Activated T-cell treated with anti-CD3 and anti-CD28 coated beads, Interleukin-2, amount 50 U/mL, for 1 hour (primary cell): ENCODE measurements at regions not wholly inside any gene's neighbourhood (a gene's known extent, or its start where the extent isn't known, plus 50 kb on each side); places are given as distances from the start of the nearest gene placed in this dataset.

Experiments used
- DNase-seq: peaks from one replicate; pipeline ENCODE4 v3.0.0-alpha.2; 2020

DNA sequence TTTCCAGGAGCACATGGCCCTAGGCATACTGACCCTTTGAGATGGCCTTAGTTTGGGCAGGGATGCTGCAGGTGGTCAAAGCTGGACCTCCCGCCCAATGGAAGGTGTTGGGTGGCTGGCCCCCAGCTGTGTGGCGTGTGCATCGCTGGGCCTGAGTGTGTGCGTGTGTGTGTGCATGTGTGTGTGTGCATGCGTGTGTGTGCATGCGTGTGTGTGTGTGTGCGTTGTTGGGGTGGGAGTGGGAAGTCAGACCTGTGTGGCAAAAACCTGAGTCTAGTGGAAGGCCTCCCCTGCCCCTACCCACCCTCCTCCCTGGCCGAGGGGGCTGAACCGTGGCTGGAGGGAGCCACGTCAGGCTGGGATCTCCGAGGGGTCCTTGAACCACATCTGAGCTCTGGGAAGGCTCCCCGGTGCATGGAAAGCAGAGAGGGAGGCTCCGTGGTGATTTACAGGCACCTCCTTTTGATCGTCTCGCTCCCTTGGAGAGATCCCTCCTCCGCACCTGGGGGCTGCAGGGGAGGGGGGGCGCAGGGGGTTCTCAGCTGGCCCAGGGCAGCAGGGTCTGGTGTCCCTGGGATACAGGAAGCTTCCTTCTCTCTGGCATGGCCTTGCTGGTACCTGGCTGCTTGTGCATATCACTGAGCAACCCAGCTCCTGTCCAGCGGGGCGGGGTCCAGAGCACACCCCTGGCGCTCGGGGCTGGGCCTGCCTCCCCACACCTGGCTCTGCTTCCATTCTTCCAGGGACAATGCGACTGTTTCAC, 124.7 kb upstream of the WNT4 start:
- no peak for DNase-seq

DNA sequence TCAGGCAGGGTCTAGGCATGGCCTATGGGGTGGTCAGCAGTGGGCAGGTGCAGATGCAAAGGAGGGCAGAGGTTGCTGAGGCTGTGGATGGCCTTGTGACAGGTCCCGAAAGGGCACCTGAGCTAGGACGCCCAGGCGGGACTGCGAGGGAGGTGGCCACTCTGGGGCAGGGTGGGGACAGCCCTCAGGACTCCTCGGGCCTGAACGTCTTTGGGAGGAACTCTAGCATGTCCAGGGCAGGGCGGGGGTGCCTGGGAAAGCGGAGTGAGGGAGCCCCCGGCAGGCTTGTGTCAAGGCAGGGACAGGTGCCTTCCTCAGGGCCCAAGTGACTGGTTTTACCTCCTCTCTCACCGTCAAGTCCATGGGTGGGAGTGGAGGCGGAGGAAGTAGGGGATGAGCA, 125.4 kb upstream of the WNT4 start:
- DNase-seq: no peak

DNA sequence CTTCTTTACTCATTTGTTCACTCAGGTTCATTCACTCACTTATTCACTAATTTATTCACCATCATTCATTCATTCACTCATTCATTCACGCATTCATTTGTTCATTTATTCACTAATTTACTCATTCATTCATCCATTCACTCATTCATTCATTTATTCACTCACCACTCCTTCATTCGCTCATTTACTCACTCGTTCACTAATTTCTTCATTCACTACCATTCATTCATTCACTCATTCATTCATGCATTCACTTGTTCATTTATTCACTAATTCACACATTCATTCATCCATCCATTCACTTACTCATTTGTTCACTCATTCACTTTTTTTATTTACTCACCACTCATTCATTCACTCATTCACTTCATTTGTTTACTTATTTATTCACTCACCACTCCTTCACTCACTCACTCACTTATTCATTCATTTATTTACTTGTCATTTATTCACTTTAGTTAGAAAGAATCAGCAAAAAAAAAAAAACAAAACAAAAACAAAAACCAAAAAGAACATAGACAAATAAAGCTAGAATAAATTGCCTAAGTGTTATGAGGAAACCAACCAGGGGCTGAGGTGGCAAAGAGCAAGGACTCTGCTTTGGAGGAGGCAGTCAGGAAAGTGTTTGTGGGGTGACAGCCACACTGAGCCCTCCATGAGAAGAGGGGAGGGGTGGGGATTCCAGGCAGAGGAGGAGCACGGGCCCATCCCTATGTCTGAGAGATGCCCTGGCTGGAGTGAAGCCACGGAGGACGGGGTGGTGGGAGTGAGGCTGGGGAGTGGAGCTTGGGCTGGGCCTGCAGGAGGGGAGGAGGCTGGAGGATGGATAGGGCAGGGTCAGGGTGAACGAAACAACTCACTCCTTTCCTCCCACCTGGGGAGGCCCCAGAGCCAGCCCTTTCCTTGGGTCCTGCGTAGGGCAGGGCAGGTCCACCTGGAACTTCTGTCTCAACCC, 129.2 kb upstream of the WNT4 start:
- DNase-seq: no peak

DNA sequence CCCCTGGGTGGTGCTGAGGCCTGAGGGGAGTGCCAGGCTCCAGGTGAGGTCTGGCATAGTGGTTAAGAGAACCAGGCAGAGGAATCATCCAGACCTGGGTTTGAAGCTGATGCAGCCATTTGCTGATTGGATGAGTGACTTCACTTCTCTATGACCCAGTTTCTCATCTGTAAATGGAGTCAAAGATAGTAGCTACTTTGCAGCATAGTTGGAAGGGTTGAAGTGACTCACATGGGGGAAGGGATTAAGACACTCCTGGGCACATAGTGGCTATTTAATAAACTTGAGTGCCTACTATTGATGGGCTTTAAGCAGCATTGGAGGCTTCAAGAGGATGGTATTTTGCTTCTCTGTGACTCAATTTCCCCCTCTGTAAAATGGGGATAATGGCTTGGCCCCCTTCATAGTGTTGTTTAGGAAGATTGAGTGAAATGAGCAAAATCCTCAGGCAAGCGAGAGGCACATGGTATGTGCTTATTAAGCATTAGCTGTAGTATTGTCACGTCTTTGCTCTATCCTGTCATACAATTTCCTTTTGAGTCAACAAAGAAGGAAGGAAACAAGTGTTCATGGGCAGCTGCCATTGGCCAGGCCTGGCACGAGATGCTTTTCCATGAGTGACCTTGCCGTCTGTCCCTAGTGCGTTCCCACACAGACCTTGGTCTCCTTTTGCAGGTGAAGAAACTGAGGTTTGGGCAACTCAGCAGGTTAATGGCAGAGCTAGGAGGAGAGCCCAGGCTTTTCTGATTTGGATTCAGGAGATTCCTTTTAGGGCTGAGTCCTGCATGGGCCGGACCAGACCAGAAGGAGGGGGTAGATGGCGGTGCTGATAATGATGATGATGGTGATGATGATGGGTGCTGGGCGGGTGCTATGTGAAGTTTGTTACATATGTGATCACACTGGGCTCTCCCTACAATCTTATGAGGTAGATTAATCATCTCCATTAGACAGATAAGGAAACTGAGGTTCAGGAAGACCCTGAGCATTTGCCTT, 131.1 kb upstream of the WNT4 start:
- DNase-seq: no peak

DNA sequence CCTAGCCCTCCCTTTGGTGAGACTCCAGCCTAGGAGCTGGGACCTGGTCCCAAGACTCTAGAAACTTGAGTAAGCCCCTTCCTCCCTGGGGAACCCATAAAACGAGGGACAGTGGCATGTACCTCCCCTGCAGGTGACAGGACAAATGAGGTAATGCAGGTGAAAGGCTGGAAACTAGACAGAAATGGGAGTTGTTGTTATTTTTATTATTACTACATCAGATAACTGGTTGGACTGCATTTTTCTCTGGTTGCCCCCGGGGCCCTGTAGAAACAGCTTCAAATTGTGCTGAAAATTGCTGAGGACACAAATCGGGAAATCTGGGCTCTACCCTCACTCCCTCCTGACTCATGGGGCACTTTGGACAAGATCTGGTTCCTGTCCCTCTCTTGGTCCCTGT, 132.3 kb upstream of the WNT4 start:
- no peak for DNase-seq

DNA sequence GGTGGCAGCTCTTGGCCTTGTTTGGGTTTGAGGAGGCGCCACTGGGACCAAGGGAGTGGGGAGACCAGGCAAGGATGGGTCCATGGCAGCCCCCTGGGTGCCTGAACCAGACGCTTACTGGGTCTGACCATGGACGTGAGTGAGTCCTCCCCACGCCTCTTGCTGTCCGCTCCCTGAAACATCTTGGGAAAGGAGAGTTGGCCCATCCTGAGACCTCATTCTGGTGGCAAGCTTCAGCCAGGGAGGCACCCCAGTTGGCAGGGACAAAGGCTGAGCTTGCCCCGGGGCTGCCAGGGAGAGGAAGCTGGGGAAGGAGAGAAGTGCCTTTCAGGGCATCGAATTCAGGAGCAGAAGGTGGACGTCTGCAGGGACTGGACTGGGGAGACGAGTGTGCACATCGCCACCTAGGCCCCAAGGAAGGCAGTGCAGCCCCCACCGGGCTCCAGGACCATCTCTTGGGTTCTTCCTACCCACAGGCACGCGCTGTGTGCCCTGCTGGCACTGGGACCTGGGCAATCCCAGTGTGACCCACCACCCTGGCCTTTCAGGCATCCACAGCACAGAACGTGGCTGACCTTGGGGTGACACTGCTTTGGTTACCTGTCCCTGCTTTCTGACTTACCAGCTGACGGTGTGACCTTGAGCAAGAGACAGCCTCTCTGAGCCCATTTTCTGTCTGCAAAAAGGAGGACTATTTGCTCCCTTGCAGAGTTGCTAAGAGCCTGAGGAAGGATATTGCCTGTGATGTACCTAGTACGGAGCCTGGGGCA, 132.9 kb upstream of the WNT4 start:
- DNase-seq: peak; percentile 45

DNA sequence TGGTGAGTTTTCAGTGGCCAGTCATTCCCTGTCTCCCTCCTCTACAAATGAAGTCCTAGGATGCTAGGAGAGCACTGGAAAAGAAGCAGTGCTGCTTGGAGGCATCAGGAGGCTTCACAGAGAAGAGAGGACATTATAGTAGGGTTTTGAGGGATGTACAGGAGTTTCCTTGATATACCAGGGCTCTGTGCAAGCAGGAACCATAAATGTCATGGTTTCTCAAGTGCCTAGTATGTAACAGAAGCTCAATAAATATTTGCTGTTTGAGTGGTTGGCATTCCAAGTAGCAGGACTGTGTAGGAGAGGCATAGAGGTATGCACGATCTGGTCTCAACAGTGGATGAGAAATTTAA, 133.5 kb upstream of the WNT4 start:
- DNase-seq: no peak

DNA sequence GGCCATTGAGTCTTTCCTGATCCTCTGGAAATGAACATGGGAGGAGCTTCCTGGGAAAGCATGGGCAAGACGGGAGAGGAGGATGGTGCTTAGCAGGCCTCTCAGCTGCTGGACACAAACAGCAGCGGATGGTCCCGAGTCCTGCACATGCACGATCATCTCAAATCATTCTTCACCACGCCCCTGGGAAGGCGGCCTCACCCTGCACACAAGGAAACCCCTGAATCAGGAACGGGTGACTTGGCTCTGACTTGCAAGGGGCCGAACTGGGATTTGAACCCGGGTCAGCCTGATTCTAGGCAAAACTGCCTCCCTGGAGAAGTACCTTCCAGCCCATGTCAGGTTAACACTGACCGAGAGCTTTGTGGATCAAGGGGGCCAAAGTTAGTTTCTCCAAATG, 134.8 kb upstream of the WNT4 start:
- no peak for DNase-seq

DNA sequence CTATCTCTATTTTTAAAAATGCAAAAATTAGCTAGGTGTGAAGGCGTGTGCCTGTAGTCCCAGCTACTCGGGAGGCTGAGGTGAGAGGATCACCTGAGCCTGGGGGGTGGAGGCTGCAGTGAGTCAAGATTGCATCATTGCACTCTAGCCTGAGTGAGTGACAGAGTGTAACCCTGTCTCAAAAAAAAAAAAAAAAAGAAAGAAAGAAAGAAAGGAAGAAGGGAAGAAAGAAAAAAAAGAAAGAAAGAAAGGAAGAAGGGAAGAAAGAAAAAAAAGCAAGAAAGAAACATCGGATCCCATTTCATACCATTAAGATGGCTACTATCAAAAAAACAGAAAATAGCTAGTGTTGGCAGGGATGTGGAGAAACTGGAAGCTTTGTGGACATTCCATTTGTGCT, 136.8 kb upstream of the WNT4 start:
- DNase-seq: no peak

DNA sequence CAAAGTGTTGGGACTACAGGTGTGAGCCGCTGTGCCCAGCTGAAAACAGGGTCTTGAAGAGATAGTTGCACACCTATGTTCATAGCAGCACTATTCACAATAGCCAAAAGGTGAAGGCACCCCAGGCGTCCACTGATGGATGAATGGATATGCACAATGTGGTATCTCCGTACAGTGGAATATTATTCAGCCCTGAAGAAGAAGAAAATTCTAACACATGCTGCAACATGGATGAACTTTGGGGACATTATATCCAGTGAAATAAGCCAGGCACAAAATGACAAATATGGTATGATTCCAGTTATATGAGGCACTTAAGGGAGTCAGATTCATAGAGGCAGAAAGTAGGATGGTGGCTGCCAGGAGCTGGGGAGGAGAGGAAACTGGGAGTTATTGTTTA, 137.6 kb upstream of the WNT4 start:
- no peak for DNase-seq

DNA sequence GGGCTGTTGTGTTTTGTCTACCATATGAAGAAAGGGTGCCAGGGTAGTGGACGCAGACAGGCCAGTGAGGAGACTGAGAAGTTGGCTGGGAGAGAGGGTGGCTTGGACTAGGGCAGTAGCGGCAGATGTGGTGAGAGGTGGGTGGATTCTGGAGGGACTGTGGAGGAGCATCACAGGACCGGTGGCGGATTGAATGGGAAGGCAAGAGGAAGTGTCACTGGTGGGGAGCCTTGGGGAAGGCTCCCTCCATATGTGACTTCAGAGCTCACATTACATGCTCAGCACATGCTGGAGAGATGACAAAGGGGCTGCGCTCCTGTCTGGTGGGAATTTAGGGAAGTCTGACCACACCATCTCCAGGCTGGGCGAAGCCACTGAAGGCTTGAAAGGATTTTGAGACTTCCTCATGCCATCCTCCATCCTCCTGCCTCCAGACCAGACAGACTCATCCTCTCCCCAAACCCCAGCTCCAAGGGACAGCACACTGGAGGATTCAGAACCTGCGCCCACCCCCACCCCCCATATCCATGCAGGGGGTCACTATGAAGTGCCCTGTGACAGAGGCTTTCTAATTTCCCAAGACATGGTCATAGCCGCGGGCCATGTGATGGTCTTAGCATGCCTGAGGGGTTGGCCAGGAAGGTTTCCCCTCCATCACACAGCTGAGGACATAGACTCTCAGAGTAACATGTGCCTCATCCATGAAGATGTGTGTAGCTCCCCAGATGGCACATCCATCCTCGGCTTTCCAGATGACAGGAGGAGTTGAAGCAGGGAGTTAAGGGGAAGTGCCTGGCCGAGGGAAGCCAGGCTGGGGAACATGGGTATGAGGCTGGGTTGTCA, 138.8 kb upstream of the WNT4 start:
- no peak for DNase-seq

DNA sequence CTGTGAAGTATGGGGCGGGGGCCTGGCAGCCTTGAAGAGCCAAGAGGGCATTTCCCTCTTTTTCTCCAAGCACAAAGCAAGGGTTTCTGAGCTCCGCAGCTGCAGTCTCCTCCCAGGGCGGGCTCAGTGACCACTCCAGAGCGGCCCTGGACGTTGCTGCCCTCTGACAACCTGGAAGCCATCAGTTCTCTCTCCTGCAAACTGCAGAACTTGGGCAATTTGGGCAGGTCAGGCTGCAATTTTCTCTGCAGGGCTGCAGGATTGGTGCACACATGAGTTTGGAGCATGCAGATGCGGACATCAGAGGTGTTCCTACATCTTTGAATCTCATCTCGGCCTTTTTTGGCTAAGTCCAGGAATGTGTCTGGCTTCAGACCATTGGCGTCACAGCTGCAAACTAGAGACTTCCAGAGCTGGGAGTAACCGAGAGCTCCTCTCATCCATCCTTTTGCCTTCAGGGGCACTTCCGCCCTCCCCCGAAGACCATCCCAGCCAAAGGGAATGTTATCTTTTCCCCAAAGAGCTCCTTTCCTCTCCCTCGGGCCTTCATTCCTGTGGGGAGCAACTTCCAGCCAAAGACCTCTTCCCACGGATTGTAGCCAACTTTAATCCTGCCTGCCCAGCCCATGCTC, 139.6 kb upstream of the WNT4 start:
- DNase-seq: no peak

DNA sequence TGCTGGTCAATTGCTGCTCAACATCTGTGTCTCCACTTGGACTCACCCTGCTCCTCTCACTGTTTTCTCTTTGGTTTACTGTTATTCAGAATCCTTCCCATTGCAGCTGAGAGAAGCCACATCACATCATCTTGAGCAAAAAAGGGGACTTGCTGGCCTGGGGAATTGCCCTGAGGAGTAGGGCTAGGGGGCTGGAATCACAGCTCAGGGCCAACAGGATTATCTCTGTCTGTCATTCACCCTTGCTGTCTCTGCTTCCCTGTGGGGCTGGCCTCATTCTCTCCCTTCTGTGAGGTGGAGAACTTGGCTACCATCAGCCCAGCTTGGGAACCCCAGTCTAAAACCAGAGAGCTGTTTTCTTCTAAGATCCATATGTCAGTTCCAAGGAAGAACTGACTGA, 140.7 kb upstream of the WNT4 start:
- no peak for DNase-seq

DNA sequence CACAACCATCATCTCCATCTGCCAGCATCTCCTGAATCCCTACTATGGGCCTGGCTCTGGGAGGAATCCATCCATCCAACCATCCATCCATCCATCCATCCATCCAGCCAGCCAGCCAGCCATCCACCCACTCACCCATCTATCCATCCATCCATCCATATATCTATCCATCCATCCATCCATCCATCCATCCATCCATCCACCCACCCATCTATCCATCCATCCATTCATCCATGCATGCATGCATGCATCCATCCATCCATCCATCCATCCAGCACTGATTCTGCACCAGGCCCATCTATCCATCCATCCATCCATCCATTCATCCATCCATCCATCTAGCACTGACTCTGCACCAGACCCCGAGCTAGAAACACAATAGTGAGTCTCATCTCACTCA, 141.3 kb upstream of the WNT4 start:
- no peak for DNase-seq

DNA sequence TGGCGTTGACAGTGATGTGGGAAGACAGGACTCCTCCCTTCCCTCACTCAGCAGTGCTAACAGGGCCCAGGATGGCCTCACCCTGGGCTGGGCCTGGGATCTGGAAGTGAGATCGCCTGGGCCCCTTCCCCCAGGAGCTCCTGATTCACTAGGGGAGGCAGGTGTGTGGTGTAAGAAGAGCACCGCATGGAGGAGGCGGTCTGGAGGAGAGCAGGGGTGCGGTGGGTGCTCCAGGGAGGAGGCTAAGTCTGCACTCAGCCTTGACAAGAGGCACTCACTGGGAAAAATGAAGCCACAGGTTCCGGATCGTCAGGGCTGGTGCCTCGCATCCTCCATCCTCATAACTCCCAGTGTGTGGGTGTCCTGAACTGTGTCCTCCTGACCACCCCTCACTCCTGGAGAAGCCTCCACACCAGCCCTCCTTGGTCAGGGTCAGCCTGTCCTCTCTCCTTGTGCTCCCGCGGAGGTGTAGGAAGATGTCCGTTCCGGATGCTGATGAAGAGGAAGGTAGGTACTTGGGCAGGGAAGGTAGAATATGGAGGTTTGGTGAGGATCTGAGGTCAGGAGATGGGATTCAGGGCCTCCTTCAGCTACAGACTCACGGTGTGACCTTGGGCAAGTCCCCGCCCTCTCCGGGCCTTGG, 142.1 kb upstream of the WNT4 start:
- DNase-seq: no peak

DNA sequence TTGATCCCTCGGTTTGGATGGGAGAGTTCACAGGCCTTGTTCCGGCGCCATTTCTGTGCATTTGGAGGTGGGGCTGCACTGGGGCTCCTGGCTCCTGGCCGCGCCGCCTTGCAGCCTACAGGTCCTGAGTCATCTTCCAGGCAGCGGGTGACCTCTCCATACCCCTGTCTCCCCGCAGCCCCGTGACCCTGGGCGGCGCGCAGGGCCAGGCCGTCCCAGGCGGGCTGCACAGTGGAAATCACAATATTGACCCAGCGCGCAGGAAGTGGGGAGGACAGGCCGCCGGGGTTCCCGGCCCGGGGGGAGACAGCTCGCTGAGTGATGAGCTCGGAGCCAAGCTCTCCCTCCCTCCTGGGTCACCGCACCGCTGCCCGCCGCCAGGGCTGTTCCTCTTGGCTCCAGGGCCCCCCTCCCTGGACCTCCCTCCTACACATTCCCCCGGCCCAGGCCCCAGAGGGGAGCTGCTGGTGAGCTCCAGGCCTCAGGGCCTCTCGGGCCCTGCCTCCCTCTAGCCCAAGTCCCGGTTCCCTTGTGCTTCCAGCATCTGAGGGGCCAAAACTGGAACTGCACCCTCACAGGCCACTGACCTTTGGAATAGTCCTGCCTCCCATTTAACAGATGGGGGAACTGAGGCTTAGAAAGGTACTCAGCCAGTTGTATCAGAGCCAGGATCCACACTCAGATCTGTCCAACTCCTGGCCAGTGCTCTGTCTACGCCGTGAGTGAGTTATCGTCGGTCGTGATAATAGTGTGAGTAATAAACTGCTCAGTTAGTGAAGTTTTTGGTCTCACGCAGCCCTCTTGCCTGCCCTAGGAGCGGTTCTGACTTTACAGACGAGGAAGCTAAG, 142.9 kb upstream of the WNT4 start:
- DNase-seq: no peak

DNA sequence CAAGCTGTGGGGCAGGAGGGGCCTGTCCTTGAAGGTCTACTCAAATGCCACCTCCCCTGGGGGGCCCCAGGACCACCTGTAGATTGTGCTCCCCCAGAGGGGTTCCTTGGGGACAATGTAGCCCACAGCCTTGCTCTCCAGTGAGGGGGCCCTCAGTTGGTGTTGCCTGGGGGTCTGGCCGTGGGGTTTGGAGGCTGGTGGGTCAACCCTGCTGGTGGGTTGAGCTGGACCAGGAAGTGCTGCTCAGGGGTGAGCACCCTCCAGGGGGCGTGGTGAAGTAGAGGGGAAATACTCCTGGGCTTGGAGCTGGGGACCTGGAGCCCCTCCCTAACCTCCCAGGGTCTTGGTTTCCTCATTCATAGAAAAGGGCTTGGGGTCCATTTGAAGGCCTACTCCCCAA, 143.6 kb upstream of the WNT4 start:
- no peak for DNase-seq

DNA sequence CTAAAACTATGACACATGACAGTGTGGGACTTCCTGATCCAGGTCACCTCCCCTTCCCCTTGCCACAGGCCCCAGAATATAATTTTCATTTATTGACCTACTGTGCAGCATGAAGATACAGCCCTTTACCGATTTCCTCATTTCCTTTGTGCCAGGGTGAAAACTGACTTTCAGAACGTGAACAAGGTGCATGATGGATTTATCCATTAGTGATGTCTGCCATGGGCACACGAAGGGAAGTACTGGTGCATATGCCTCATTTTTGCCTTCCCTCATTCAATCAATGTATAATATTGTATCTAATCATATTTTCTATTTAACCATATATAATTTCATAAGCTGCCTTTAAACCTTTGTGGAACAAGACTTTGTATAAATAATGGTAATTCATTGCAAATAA, 144.4 kb upstream of the WNT4 start:
- DNase-seq: no peak

DNA sequence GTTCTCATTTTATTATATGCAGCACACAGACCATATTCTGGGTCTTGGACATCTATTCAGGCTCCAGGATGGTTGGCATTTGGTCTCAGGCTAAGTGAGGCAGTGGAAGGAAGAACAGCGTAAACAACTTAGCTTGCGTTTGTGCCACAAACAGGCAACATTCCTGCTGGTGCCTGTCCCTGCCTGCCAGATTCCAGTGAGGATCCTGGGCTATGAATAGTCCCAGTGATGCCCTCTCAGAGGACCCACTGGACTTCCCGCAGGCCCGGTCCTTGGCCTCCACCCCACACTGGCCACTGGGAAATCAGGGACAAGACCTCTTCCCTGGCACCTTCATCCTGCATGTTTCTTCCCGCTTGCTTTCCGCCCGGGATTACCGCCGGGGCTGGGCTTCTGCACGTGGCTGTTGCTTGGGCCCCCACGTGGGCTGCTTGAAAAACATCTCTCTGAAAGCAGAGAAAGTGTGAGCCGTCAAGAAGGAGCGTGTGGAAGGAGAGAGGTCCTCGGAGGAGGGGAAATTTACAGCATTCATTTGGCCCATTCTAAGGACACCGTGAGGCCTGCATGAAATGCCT, 145.1 kb upstream of the WNT4 start:
- no peak for DNase-seq
